OCI-LY3 (cell line): ENCODE measurements at regions not wholly inside any gene's neighbourhood (a gene's known extent, or its start where the extent isn't known, plus 50 kb on each side); places are given as distances from the start of the nearest gene placed in this dataset.
A peak's percentile ranks its signal among the peaks of the same experiment; 100 is the strongest.

Experiments
- H2AFZ ChIP-seq: fragments of 200-600, 300-600 bp; shearing (Covaris generic); 2 replicates; pipeline ENCODE4 v1.6.0; 2014; ENCODE audit warnings: antibody characterized with exemption, low read depth, low read length
- H3K27ac ChIP-seq: fragments of 200-600, 300-600 bp; sonication (generic); 2 replicates; pipeline ENCODE4 v1.5.1; 2014; ENCODE audit warnings: mild to moderate bottlenecking, low read length, moderate library complexity, mixed read lengths
- H3K27me3 ChIP-seq: fragments of 200-600, 300-600 bp; sonication (generic); 2 replicates; pipeline ENCODE4 v1.6.1; 2014; ENCODE audit warnings: low read depth, low read length, mixed read lengths
- H3K36me3 ChIP-seq: fragments of 200-600, 300-600 bp; sonication (generic); replicated peaks from 2 replicates; pipeline ENCODE3; 2014; ENCODE audit warnings: low read depth, low read length, mixed read lengths
- H3K4me1 ChIP-seq: fragments of 300-600, 200-600 bp; sonication (generic); 2 replicates; pipeline ENCODE4 v1.6.1; 2014; ENCODE audit warnings: low read length, mixed read lengths
- H3K4me2 ChIP-seq: fragments of 200-600, 300-600 bp; sonication (generic); 2 replicates; pipeline ENCODE4 v1.6.1; 2014; ENCODE audit warnings: low read length, mixed read lengths
- H3K4me3 ChIP-seq: fragments of 300-600, 200-600 bp; sonication (generic); 2 replicates; pipeline ENCODE4 v1.5.1; 2014; ENCODE audit warnings: antibody characterized with exemption, mild to moderate bottlenecking, low read length, moderate library complexity
- H3K79me2 ChIP-seq: fragments of 300-600, 200-600 bp; shearing (Covaris generic); 2 replicates; pipeline ENCODE4 v1.6.1; 2014; ENCODE audit warnings: mild to moderate bottlenecking, low read length, mixed read lengths
- H3K9ac ChIP-seq: fragments of 300-600, 200-600 bp; shearing (Covaris generic); 2 replicates; pipeline ENCODE4 v1.6.0; 2014; ENCODE audit warnings: mild to moderate bottlenecking, low read length, moderate library complexity
- H3K9me3 ChIP-seq: fragments of 200-600, 300-600 bp; shearing (Covaris generic); 2 replicates; pipeline ENCODE4 v1.6.1; 2014; ENCODE audit warnings: low read length, mixed read lengths; ENCODE audit not compliant: insufficient read depth
- H4K20me1 ChIP-seq: fragments of 200-600, 300-600 bp; sonication (generic); 2 replicates; pipeline ENCODE4 v1.6.1; 2016; ENCODE audit warnings: low read length, mixed read lengths; ENCODE audit not compliant: insufficient read depth
- CTCF ChIP-seq: fragments of 200-600, 300-600 bp; sonication (generic); IDR thresholded peaks from 2 replicates; pipeline ENCODE4 v1.5.1; 2014; ENCODE audit warnings: antibody characterized with exemption, low read length, low read depth
- EZH2phosphoT487 ChIP-seq: fragments of 200-600 bp; shearing (Covaris generic); IDR thresholded peaks from 2 replicates; pipeline ENCODE4 v1.6.1; 2018; ENCODE audit warnings: antibody characterized with exemption, mixed run types, low read depth

GRCh38 chrX:45445745-45446412, 245.2 kb upstream of the DIPK2B start:
- Histone ChIP-seq H3K27ac (no peak overlapping the region), H3K4me2 (peak overlapping the region; percentile 34; the same call in 1 of the 2 replicates), H3K36me3 (no peaks in the 10 kb centered on the region), H4K20me1 (no peaks in the 10 kb centered on the region), H3K27me3 (no peaks in the 10 kb centered on the region), H3K4me3 (no peak overlapping the region), H3K4me1 (peaks cover 19% of the 10 kb centered on the region), H2AFZ (no peak overlapping the region), H3K79me2 (no peaks in the 10 kb centered on the region), H3K9ac (no peak overlapping the region), H3K9me3 (no peaks in the 10 kb centered on the region)
- TF ChIP-seq CTCF = no peak
- TF ChIP-seq EZH2phosphoT487 = no peak

- H3K4me1 ChIP-seq = no peaks in the 10 kb centered on the region
- H4K20me1 ChIP-seq = no peaks in the 10 kb centered on the region
- H3K36me3 ChIP-seq = no peaks in the 10 kb centered on the region
- no peak overlapping the region for H3K4me2 ChIP-seq
- H3K9ac ChIP-seq = no peak overlapping the region
- H3K27me3 ChIP-seq = no peaks in the 10 kb centered on the region
- H3K79me2 ChIP-seq = no peaks in the 10 kb centered on the region
- no peak overlapping the region for H3K27ac ChIP-seq
- TF ChIP-seq CTCF = no peak
- TF ChIP-seq EZH2phosphoT487 = no peak
- H2AFZ ChIP-seq = no peak overlapping the region
- no peaks in the 10 kb centered on the region for H3K9me3 ChIP-seq
- H3K4me3 ChIP-seq = no peak overlapping the region
Measured at GRCh38 chrX:45437186-45437585, 236.5 kb upstream of the DIPK2B start.

- Histone ChIP-seq H3K79me2 (no peaks in the 10 kb centered on the region), H3K27ac (no peak overlapping the region), H3K36me3 (no peaks in the 10 kb centered on the region), H3K4me3 (no peak overlapping the region), H2AFZ (no peak overlapping the region), H3K9ac (no peak overlapping the region), H3K4me1 (no peaks in the 10 kb centered on the region), H3K4me2 (no peak overlapping the region), H4K20me1 (no peaks in the 10 kb centered on the region), H3K9me3 (no peaks in the 10 kb centered on the region), H3K27me3 (no peaks in the 10 kb centered on the region)
- TF ChIP-seq CTCF (no peak), EZH2phosphoT487 (no peak)
Measured at GRCh38 chrX:45435481-45435880, 234.8 kb upstream of the DIPK2B start.

GRCh38 chrX:45434231-45434630, 233.6 kb upstream of the DIPK2B start:
- Histone ChIP-seq H3K27ac (no peak overlapping the region), H3K4me3 (no peak overlapping the region), H3K36me3 (no peaks in the 10 kb centered on the region), H3K27me3 (no peaks in the 10 kb centered on the region), H2AFZ (no peak overlapping the region), H3K9me3 (no peaks in the 10 kb centered on the region), H3K4me1 (no peaks in the 10 kb centered on the region), H3K79me2 (no peaks in the 10 kb centered on the region), H4K20me1 (no peaks in the 10 kb centered on the region), H3K4me2 (no peak overlapping the region), H3K9ac (no peak overlapping the region)
- no peak for TF ChIP-seq CTCF
- TF ChIP-seq EZH2phosphoT487 = no peak
